ENCODE measurements at regions not wholly inside any gene's neighbourhood (a gene's known extent, or its start where the extent isn't known, plus 50 kb on each side); places are given as distances from the start of the nearest gene placed in this dataset.
A peak's percentile ranks its signal among the peaks of the same experiment; 100 is the strongest.

DNA sequence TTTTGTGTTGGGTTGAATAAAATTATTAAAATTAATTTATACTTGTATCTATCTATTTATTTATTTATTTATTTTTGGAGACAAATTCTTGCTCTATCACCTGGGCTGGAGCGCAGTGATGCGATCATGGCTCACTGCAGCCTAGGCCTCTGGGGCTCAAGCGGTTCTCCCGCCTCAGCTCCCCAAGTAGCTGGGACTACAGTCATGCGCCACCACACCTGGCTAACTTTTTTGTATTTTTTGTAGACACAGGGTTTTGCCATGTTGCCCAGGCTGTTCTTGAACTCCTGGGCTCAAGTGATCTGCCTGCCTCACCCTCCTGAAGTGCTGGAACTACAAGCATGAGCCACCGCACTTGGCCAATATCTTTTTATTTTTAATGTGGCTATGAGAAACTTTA is 134.7 kb upstream of the SPDL1 start:
- no peak for DNase-seq (ENCODE audit: low read depth)

DNA sequence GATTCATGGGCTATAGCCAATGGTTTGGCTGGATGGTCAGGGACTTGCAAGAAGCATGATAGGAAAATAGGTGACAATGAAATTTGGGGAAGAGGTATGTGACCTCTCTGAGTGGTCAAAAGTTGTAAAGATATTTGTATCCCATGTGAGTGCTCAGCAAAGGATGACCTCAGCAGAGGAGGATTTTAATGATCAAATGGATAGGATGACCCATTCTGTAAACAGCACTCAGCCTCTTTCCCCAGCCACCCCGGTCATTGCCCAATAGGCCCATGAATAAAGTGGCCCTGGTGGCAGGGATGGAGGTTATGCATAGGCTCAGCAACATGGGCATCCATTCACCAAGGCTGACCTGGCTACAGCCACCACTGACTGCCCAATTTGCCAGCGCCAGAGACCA is 138.4 kb upstream of the SPDL1 start:
- no peak for DNase-seq (ENCODE audit: low read depth)

- no peak for DNase-seq (ENCODE audit: low read depth)
Observed at GRCh38 chr5:169442913-169443784, 140.4 kb upstream of the SPDL1 start.

DNA sequence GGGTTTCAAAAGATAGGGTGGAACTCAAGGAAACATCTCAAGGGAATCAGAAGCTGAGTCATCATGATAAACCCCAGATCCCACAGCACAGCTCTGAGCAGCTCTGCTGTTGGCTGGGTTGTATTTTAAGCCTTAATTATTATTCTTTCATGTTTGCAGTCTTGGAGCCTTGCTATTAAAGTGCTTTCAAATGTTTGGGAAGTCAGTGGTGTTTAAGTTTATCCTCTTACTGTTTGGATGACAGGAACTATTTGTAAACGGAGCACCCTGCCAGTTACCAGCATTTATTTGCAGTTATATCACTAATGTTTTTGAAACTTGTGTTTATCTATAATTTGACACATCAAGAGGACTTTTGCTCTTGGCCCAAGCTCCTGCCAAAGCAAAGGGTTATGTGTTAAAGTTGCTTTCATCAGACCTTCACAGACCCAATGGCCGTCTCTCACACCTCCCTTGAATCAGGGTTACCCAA is 141.1 kb upstream of the SPDL1 start:
- no peak for DNase-seq (ENCODE audit: low read depth)

GRCh38 chr5:169440107-169440705 is 139.3 kb upstream of the SLIT3 start:
- no peak for DNase-seq (ENCODE audit: low read depth)

- no peak for DNase-seq (ENCODE audit: low read depth)
Observed at GRCh38 chr5:169439362-169439761, 138.4 kb upstream of the SLIT3 start.

DNA sequence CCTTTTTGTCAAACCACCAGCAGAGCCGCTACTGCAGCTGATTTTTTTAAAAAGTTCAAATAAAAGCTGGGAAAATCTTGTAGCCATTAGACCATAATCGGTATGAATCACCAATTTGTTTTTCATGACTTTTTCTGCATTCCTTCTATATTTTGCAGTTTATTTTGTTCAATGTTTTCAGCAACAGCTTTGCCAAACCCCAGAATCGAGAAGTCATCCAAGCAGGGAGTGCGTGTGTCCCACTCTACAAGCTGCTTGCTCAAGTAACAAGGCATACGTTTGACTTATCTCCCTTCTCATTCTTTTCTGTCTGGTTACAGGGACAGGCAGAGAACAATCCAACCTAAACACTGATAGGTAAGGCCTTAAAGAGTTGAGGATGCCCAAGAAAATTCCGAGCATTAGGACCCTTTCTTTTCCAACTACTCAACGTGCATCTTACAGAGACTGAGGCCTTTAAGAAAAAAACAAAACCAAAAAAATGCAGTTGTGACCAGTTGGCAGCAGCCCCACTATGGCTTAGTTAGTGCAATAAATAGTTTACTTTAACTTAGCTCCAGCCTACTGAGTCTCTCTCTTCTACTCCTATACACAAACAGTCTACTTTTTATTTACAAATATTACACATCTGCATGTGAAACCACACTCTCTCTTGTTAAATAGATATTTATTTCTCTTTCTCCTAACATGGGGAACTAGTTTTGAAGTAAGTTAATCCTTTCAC is 134.7 kb upstream of the SLIT3 start:
- peak; percentile 34 for DNase-seq (ENCODE audit: low read depth)

GRCh38 chr5:169433221-169433651 is 132.3 kb upstream of the SLIT3 start:
- no peak for DNase-seq (ENCODE audit: low read depth)

GRCh38 chr5:169431386-169431785 is 130.4 kb upstream of the SLIT3 start:
- peak; percentile 28 for DNase-seq (ENCODE audit: low read depth)

DNA sequence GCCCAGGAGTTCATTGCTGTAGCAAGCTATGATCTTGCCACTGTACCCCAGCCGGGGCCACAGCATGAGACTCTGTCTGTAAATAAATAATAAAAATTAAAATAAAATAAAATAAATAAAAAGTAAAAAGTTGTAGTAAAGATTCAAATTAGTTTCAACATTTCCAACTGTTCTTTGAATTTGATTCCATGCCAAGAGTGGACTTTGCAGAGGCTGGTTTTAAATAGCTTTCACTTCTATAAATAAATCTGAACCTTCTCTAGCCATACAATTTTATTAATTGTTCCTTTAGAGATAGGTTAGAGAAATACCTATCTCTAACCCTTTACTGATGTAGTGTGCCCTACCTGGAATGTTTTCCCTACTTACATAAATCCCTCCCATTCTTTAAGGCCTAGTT is 129.7 kb upstream of the SLIT3 start:
- DNase-seq (ENCODE audit: low read depth): no peak

GRCh38 chr5:169429044-169429443 is 128.1 kb upstream of the SLIT3 start:
- DNase-seq (ENCODE audit: low read depth): peak; percentile 46

- no peak for DNase-seq (ENCODE audit: low read depth)
Observed at GRCh38 chr5:169426784-169427183, 125.8 kb upstream of the SLIT3 start.

DNA sequence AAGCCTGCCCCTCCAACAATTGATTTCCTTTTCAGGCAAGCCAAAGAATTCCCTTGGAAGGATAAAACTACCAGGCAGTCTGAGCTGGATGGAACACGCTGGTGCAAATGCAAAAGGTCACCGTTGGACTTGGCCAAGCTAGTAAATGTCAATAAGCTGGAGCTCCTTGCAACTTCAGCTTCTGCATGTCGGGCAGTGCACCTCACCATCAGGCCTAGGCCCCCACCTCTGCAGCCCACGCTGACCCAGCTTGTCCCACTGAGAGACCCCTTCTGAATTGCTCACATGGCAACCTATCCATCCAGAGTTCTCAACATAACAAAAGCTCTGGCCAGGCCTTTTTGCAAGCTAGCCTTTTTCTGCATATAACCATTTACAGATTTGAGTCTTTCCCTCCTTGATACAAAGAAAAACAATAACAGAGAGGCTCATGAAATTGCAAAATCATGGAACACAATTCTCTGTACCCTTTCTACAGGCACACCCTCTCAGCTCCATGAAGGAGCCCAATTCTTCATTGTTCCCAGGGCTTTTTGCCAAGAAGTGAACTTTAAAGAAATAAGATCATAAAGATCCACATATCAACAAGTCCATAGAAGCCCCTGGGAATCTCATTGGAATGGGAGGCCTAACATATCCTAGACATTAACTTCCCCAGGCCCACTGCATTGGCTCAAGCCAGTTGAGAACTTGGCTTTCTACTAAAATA is 123.9 kb upstream of the SLIT3 start:
- no peak for DNase-seq (ENCODE audit: low read depth)

GRCh38 chr5:169424279-169424655 is 123.3 kb upstream of the SLIT3 start:
- no peak for DNase-seq (ENCODE audit: low read depth)

- DNase-seq (ENCODE audit: low read depth): peak; percentile 32
Observed at GRCh38 chr5:169423580-169424278, 122.8 kb upstream of the SLIT3 start.

DNA sequence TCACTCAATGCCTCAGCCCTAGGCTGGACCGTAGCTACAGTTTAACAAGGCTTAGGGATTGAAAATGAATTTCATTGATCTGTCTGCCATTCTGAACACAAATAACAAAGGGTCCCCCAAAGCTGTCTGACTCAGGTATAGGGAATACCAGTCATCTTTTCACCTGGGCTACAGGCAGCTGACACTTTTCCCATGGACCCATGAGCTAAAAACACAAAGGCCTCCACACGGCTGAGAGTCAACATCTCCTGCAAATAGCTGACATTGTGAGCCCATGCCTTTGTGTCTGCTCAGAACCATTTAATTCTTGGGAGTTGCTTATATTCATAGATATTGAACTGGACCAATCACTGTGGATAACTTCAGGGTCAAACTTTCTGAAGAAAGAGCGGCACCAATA is 121.1 kb upstream of the SLIT3 start:
- DNase-seq (ENCODE audit: low read depth): no peak

DNA sequence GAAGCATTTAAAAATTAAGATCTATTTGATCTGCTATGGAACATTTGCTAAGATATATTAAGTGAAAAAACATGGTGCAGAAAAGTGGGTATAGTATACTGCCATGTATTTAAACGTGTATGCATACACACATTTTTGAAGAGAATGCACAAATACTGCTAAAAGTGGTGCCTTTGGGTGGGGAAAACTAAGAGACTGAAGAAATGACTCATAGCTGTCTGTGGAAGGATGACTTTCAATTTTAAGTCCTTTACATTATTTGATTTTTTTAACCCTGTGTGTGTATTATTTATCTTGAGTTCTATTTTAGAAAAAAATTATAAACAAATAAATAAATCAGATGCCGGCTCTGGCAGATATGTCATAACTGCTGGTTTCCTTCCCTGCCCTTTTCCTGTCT is 120.7 kb upstream of the SLIT3 start:
- no peak for DNase-seq (ENCODE audit: low read depth)

DNA sequence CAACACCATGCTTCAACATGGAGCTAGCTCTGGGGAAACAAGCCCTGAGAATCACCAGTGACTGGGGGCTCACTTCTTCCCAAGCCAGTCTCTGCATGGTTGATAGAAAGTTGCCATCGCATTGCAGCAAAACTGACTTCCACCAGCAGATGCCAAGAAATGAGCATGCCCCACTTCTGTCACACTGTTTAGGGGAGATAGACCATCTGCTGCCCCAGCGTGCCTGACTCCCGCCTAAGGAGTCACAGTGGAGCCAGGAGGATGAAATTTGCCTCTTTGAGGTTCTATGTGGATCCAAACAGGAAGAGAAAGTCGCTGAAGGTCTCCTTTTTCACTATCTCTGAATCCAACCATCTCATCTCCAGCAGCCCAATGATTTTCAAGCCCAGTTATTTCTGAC is 116.7 kb upstream of the SLIT3 start:
- DNase-seq (ENCODE audit: low read depth): no peak

GRCh38 chr5:169416583-169417196 is 115.8 kb upstream of the SLIT3 start:
- DNase-seq (ENCODE audit: low read depth): peak; percentile 81

- DNase-seq (ENCODE audit: low read depth): no peak
Observed at GRCh38 chr5:169415948-169416347, 115.0 kb upstream of the SLIT3 start.

GRCh38 chr5:169415371-169415770 is 114.4 kb upstream of the SLIT3 start:
- no peak for DNase-seq (ENCODE audit: low read depth)

All from M059J (cell line).